Endothelial cell of umbilical vein (primary cell): ENCODE measurements at regions not wholly inside any gene's neighbourhood (a gene's known extent, or its start where the extent isn't known, plus 50 kb on each side); places are given as distances from the start of the nearest gene placed in this dataset.

Source experiments
- CTCF ChIP-seq, 2 donors: IDR thresholded peaks; 1 replicate in 1 of 2; 2 replicates in 1 of 2; pipeline ENCODE4 v1.5.1; 2011; ENCODE audit warnings: low read length in 2 of 2, mild to moderate bottlenecking in 2 of 2, moderate library complexity in 2 of 2, control low read depth in 1 of 2, inconsistent platforms in 1 of 2, low read depth in 1 of 2; ENCODE audit not compliant: insufficient read depth in 1 of 2; ENCODE audit errors: extremely low read depth in 1 of 2
- EZH2 ChIP-seq: IDR thresholded peaks from 2 replicates; pipeline ENCODE4 v1.6.1; 2012; ENCODE audit warnings: borderline replicate concordance, low read depth, mild to moderate bottlenecking, moderate library complexity, low read length, inconsistent platforms; ENCODE audit not compliant: severe bottlenecking
- GATA2 ChIP-seq: IDR thresholded peaks from 2 replicates; pipeline ENCODE4 v1.7.0; 2011; ENCODE audit warnings: low read depth, mild to moderate bottlenecking, moderate library complexity, mixed read lengths, low read length; ENCODE audit not compliant: insufficient read length, insufficient read depth
- MAX ChIP-seq: IDR thresholded peaks from 2 replicates; pipeline ENCODE4 v1.6.1; 2011; ENCODE audit not compliant: insufficient read depth, insufficient read length
- POLR2AphosphoS5 ChIP-seq: IDR thresholded peaks from 2 replicates; pipeline ENCODE4 v1.6.1; 2012; ENCODE audit warnings: low read depth, mild to moderate bottlenecking, control low read depth, low read length, moderate library complexity; ENCODE audit not compliant: insufficient read depth

- TF ChIP-seq POLR2AphosphoS5 (no peak), CTCF (IDR thresholded peaks at IDR 0.05; ENCODE audit: extremely low read depth in 1 of 2, insufficient read depth in 1 of 2, low read depth in 1 of 2, low read length in 2 of 2) (no peak), GATA2 (no peak), EZH2 (no peak), MAX (no peak)
These were observed 112.5 kb downstream of the RPLP1 start for GRCh38 chr15:69565066-69565655.
